ENCODE measurements at regions not wholly inside any gene's neighbourhood (a gene's known extent, or its start where the extent isn't known, plus 50 kb on each side); places are given as distances from the start of the nearest gene placed in this dataset.
A peak's percentile ranks its signal among the peaks of the same experiment; 100 is the strongest.

DNA sequence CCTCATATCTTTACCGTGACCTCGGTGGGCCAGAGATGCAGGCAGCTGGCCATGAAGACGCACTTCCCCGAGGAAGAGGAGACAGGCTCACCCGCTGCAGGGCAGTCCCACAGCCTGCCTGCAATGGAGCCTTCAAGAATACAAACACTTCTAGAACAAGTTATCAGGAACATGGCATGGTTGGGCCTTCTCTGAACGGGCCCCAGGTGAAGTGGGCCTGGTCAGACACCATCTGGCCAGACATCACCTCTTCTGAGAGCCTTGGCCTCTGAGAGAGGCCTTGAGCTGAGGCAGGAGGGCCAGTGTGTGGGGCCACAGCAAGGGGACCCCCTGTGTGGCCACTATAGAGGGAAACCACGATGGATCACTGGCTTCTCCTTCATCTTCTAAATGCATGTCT is 112.4 kb upstream of the GDF10 start:
- no peak for DNase-seq
- no peak overlapping the region for H3K27ac ChIP-seq (ENCODE audit: low read depth in 1 of 2, low read length in 1 of 2)
- TF ChIP-seq, protein P1, sequence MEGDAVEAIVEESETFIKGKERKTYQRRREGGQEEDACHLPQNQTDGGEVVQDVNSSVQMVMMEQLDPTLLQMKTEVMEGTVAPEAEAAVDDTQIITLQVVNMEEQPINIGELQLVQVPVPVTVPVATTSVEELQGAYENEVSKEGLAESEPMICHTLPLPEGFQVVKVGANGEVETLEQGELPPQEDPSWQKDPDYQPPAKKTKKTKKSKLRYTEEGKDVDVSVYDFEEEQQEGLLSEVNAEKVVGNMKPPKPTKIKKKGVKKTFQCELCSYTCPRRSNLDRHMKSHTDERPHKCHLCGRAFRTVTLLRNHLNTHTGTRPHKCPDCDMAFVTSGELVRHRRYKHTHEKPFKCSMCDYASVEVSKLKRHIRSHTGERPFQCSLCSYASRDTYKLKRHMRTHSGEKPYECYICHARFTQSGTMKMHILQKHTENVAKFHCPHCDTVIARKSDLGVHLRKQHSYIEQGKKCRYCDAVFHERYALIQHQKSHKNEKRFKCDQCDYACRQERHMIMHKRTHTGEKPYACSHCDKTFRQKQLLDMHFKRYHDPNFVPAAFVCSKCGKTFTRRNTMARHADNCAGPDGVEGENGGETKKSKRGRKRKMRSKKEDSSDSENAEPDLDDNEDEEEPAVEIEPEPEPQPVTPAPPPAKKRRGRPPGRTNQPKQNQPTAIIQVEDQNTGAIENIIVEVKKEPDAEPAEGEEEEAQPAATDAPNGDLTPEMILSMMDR (IDR thresholded peaks at IDR 0.05; ENCODE audit: control extremely low read depth, extremely low read depth), result no peak
- no peaks in the 10 kb centered on the region for H3K36me3 ChIP-seq (ENCODE audit: control insufficient read depth in 4 of 4, insufficient read depth in 4 of 4, low read length in 4 of 4)
- no peak for ATAC-seq (ENCODE audit: insufficient read depth, low FRiP score)
- no peaks in the 10 kb centered on the region for H3K9me3 ChIP-seq (ENCODE audit: control insufficient read depth in 4 of 4, insufficient read depth in 3 of 4, low read length in 3 of 4)
- 83 to 92% methylated on average over 7 of the region's 7 CpGs for WGBS, 2 donors
- H3K4me1 ChIP-seq (ENCODE audit: control insufficient read depth in 5 of 5, insufficient read depth in 5 of 5, low read length in 5 of 5), result peaks cover 0 to 13% (median 0%) of the 10 kb centered on the region in 5 donors
- H3K9ac ChIP-seq (ENCODE audit: insufficient read depth in 1 of 2, low read length in 2 of 2), result no peak overlapping the region
- no peak overlapping the region for H3K4me3 ChIP-seq
- H3K27me3 ChIP-seq (ENCODE audit: control insufficient read depth in 3 of 3, insufficient read depth in 3 of 3, low read length in 2 of 3), result no peaks in the 10 kb centered on the region

DNA sequence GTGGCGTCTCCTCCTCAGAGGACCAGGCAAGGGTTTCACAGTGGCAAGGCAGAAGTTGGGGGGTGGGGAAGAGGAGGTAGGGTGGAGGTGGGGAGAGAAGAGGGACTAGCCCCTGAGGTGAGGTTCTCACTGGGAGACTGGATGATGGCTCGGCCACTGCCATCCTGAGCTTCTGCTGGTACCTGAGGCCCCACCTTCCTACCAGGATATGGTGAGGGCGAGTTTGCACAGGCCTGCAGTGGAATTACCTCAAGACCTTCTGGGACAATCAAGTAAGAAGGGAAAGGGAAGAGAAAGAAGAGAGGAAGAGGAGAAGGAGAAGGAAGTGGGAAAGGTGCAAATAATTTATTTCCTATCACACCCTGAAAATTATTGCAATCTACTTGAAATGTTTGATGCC is 111.8 kb upstream of the GDF10 start:
- Histone ChIP-seq H3K9me3 (ENCODE audit: control insufficient read depth in 4 of 4, insufficient read depth in 3 of 4, low read length in 3 of 4) (no peaks in the 10 kb centered on the region), H3K27ac (ENCODE audit: low read depth in 1 of 2, low read length in 1 of 2) (no peak overlapping the region), H3K36me3 (ENCODE audit: control insufficient read depth in 4 of 4, insufficient read depth in 4 of 4, low read length in 4 of 4) (no peaks in the 10 kb centered on the region), H3K4me1 (ENCODE audit: control insufficient read depth in 5 of 5, insufficient read depth in 5 of 5, low read length in 5 of 5) (peaks cover 0 to 13% (median 0%) of the 10 kb centered on the region in 5 donors), H3K27me3 (ENCODE audit: control insufficient read depth in 3 of 3, insufficient read depth in 3 of 3, low read length in 2 of 3) (no peaks in the 10 kb centered on the region), H3K9ac (ENCODE audit: insufficient read depth in 1 of 2, low read length in 2 of 2) (no peak overlapping the region), H3K4me3 (no peak overlapping the region)
- no peak for DNase-seq
- ATAC-seq (ENCODE audit: insufficient read depth, low FRiP score), result no peak
- TF ChIP-seq, protein P1 (IDR thresholded peaks at IDR 0.05; ENCODE audit: control extremely low read depth, extremely low read depth), result no peak
- WGBS, 2 donors, result 70 to 89% methylated on average over 3 of the region's 3 CpGs

DNA sequence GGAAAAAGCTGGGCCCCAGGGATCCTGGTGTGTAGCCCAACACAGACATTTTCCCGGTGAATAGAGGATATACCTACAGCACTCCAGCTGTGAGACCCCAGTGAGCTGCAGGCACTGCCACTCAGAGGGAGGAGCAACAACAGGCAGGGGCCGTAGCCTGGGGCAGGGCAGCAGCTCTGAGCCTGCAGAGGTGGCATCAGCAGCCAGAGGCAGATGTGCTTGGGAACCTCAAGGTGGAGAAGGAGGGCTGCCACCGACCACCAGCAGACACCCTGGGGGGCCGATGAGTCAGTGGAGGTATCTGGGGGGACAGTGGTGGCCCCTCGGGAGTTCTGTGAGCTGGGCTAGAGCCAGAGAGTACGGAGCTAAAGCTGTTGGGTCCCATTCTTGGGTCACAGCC is 110.2 kb upstream of the GDF10 start:
- Histone ChIP-seq H3K27ac (ENCODE audit: low read depth in 1 of 2, low read length in 1 of 2) (no peak overlapping the region), H3K4me3 (no peak overlapping the region), H3K9ac (ENCODE audit: insufficient read depth in 1 of 2, low read length in 2 of 2) (no peak overlapping the region), H3K27me3 (ENCODE audit: control insufficient read depth in 3 of 3, insufficient read depth in 3 of 3, low read length in 2 of 3) (no peaks in the 10 kb centered on the region), H3K4me1 (ENCODE audit: control insufficient read depth in 5 of 5, insufficient read depth in 5 of 5, low read length in 5 of 5) (peaks cover 0 to 13% (median 0%) of the 10 kb centered on the region in 5 donors), H3K9me3 (ENCODE audit: control insufficient read depth in 4 of 4, insufficient read depth in 3 of 4, low read length in 3 of 4) (no peaks in the 10 kb centered on the region), H3K36me3 (ENCODE audit: control insufficient read depth in 4 of 4, insufficient read depth in 4 of 4, low read length in 4 of 4) (no peaks in the 10 kb centered on the region)
- ATAC-seq (ENCODE audit: insufficient read depth, low FRiP score) (no peak), DNase-seq (no peak)
- TF ChIP-seq, protein P1 (IDR thresholded peaks at IDR 0.05; ENCODE audit: control extremely low read depth, extremely low read depth), result no peak
- WGBS, 2 donors, result 81 to 95% methylated on average over 6 of the region's 6 CpGs

DNA sequence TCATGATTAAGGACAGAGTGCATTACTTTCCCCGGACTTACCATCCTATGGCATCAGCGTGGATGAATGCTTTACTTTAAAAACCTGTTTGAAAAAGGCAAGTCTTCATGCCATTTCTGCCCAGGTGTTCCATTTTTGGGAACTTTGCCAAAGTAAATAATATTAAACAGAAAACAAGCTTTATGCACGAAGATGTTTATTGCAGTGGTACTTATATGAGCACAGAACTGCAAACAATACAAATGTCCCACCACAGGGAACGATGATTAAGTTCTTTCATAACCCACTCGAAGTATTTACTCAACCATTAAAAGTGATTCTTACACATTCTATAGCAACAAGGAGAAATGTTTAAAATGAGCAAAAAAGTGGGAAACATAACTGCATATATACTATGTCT is 109.7 kb upstream of the GDF10 start:
- H3K4me3 ChIP-seq, result no peak overlapping the region
- no peaks in the 10 kb centered on the region for H3K36me3 ChIP-seq (ENCODE audit: control insufficient read depth in 4 of 4, insufficient read depth in 4 of 4, low read length in 4 of 4)
- no peaks in the 10 kb centered on the region for H3K27me3 ChIP-seq (ENCODE audit: control insufficient read depth in 3 of 3, insufficient read depth in 3 of 3, low read length in 2 of 3)
- no peak overlapping the region for H3K27ac ChIP-seq (ENCODE audit: low read depth in 1 of 2, low read length in 1 of 2)
- H3K9ac ChIP-seq (ENCODE audit: insufficient read depth in 1 of 2, low read length in 2 of 2), result no peak overlapping the region
- no peaks in the 10 kb centered on the region for H3K9me3 ChIP-seq (ENCODE audit: control insufficient read depth in 4 of 4, insufficient read depth in 3 of 4, low read length in 3 of 4)
- ATAC-seq (ENCODE audit: insufficient read depth, low FRiP score) (no peak), DNase-seq (peak in 1 of 3 donors; percentile 8)
- H3K4me1 ChIP-seq (ENCODE audit: control insufficient read depth in 5 of 5, insufficient read depth in 5 of 5, low read length in 5 of 5), result peaks cover 0 to 18% (median 0%) of the 10 kb centered on the region in 5 donors
- TF ChIP-seq, protein P1 (IDR thresholded peaks at IDR 0.05; ENCODE audit: control extremely low read depth, extremely low read depth), result no peak
- WGBS, 2 donors, result 68 to 81% methylated on average over 5 of the region's 5 CpGs
